Transverse colon (tissue), 4 donors: ENCODE measurements at regions not wholly inside any gene's neighbourhood (a gene's known extent, or its start where the extent isn't known, plus 50 kb on each side); places are given as distances from the start of the nearest gene placed in this dataset.

Experiments
- CTCF ChIP-seq, 5 experiments: fragments of 200-600 bp in 3 of 5; fragments of 450-650 bp in 2 of 5; sonication (generic) in 3 of 5; IDR thresholded peaks; 1 replicate in 2 of 5; 2 replicates in 3 of 5; pipeline ENCODE4 v1.5.1; 2016 to 2017; ENCODE audit warnings: antibody characterized with exemption in 5 of 5, inconsistent platforms in 3 of 5, mild to moderate bottlenecking in 2 of 5, moderate library complexity in 1 of 5
- EP300 ChIP-seq: sonication (generic); formaldehyde crosslinking; IDR thresholded peaks from one replicate; pipeline ENCODE4 v1.6.1; 2017; ENCODE audit warnings: antibody characterized with exemption, low read depth
- POLR2AphosphoS5 ChIP-seq, 3 donors: sonication (generic); formaldehyde crosslinking; IDR thresholded peaks; one replicate each; pipeline ENCODE4 v1.6.1; 2016; ENCODE audit warnings: antibody characterized with exemption in 3 of 3

- TF ChIP-seq CTCF (IDR thresholded peaks at IDR 0.05) (no peak), POLR2AphosphoS5 (IDR thresholded peaks at IDR 0.05) (no peak), EP300 (no peak)
Measured at GRCh38 chr14:98605043-98605442, 667.0 kb downstream of the BCL11B start.
